Stimulated activated naive CD8-positive, alpha-beta T cell treated with anti-CD3 and anti-CD28 coated beads, Interleukin-15, Interleukin-2, amounts not matched to agents 100 ng/mL and 50 ng/mL, for 24 hours (primary cell): ENCODE measurements at regions not wholly inside any gene's neighbourhood (a gene's known extent, or its start where the extent isn't known, plus 50 kb on each side); places are given as distances from the start of the nearest gene placed in this dataset.

Experiments used
- H3K27ac Mint-ChIP-seq: one replicate; pipeline ENCODE4 v1.8.0; 2021; ENCODE audit warnings: mild to moderate bottlenecking, mixed read lengths
- H3K27me3 Mint-ChIP-seq: one replicate; pipeline ENCODE4 v1.8.0; 2021; ENCODE audit warnings: mixed read lengths
- H3K36me3 Mint-ChIP-seq: one replicate; pipeline ENCODE4 v1.8.0; 2021; ENCODE audit warnings: low read depth, mixed read lengths
- H3K4me1 Mint-ChIP-seq: one replicate; pipeline ENCODE4 v1.8.0; 2021; ENCODE audit warnings: low read depth, mixed read lengths
- H3K4me3 Mint-ChIP-seq: one replicate; pipeline ENCODE4 v1.8.0; 2021; ENCODE audit warnings: mild to moderate bottlenecking, mixed read lengths
- H3K9me3 Mint-ChIP-seq: one replicate; pipeline ENCODE4 v1.8.0; 2021; ENCODE audit warnings: mixed read lengths

DNA sequence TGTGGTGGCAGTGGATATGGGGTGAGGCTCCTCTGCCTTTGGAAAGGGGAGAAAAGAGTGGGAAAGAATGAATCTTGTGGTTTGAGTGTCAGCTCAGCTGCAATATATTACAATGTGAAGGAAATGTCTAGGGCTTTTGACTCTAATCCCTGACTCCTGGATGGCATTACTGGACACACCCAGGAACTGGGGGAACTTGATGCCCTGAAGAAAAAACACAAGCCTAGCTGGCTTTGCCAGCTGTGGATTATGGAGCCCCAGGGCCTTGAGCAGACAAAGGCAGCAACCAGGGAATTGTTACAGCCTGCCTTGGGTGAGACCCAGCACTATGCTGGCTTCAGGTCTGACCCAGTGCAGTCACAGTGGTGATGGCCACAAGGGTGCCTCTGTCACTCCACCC, 57.1 kb upstream of the CYSLTR1 start:
- Mint-ChIP-seq H3K36me3 (peaks cover 10% of the 10 kb centered on the region), H3K9me3 (peaks cover 22% of the 10 kb centered on the region), H3K4me1 (no peaks in the 10 kb centered on the region), H3K27ac (no peak overlapping the region), H3K4me3 (no peak overlapping the region), H3K27me3 (peaks cover 3% of the 10 kb centered on the region)

DNA sequence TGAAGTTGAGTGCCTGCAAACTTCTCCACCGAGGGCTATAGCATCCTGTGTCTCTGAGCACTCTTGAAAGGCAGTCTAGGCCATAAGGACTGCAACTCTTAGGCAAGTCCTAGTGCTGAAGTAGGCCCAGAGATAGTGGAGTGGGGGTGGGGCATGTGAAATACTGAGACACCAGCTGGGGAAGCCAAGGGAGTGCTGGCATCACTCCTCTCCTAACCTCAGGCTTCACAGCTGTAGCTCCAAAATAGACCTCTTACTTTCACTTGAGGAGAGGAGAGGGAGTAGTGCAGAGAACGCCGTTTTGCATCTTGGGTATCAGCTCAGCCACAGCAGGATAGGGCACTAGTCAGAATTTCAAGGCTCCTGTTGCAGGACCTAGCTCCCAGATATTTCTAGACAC, 56.2 kb upstream of the CYSLTR1 start:
- peaks cover 7% of the 10 kb centered on the region for H3K4me1 Mint-ChIP-seq
- no peak overlapping the region for H3K27ac Mint-ChIP-seq
- no peak overlapping the region for H3K4me3 Mint-ChIP-seq

DNA sequence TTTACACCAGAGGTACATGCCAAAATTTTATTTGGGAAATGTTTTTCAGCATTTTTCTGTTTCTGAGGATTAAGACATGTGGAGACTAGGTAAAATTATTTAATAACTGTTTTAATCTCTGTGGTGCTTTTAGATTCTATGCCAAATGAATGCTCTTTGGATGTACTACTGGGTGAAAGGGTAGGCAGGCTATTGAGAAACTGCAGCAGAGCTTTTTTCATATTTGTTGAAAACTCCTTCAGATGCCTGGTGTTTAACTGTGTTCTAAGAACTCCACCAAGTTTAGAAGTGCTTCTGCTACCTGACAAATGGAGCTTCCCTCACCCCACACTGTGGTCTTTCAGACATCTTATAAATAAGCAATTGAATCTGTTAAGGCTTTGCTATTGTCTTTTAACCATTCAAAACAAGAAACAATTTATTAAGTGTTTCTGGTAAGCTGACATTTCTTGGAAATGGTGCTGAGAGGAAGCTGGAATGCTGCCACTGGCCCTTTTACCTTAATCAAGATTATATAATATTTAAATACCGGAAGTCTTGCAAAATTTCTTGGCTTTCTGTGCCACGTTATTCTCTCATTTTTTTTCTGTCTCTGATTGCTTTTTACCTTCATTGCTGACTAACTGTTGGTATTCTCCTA, 51.2 kb upstream of the CYSLTR1 start:
- Mint-ChIP-seq H3K4me3 (no peak overlapping the region), H3K9me3 (peaks cover 9% of the 10 kb centered on the region), H3K27me3 (no peaks in the 10 kb centered on the region), H3K4me1 (peaks cover 25% of the 10 kb centered on the region), H3K36me3 (peaks cover 3% of the 10 kb centered on the region), H3K27ac (no peak overlapping the region)

More for the DNA sequence above, 56.2 kb upstream of the CYSLTR1 start:
- no peaks in the 10 kb centered on the region for H3K27me3 Mint-ChIP-seq
- H3K36me3 Mint-ChIP-seq, result peaks cover 4% of the 10 kb centered on the region
- peaks cover 15% of the 10 kb centered on the region for H3K9me3 Mint-ChIP-seq
